Activated T-cell treated with anti-CD3 and anti-CD28 coated beads, Interleukin-2, amount 50 U/mL, for 72 hours (primary cell): ENCODE measurements at regions not wholly inside any gene's neighbourhood (a gene's known extent, or its start where the extent isn't known, plus 50 kb on each side); places are given as distances from the start of the nearest gene placed in this dataset.

Source experiments
- ATAC-seq, 2 donors: fragments of 150-1000 bp; cut with Tn5 transposase; replicated peaks in 1 of 2; 2 replicates each; pipeline ENCODE4 v1.10.0; 2021; ENCODE audit warnings: moderate library complexity in 2 of 2, mild to moderate bottlenecking in 1 of 2
- DNase-seq, 2 donors: peaks; one replicate each; pipeline ENCODE4 v3.0.0; 2021 to 2022; ENCODE audit warnings: mixed read lengths in 1 of 2
- H3K27ac Mint-ChIP-seq: one replicate; pipeline ENCODE4 v1.8.0; 2022; ENCODE audit warnings: mild to moderate bottlenecking, moderate library complexity, mixed read lengths
- H3K27me3 Mint-ChIP-seq: one replicate; pipeline ENCODE4 v1.8.0; 2022; ENCODE audit warnings: low read depth, mixed read lengths
- H3K36me3 Mint-ChIP-seq, 2 donors: one replicate each; pipeline ENCODE4 v1.8.0; 2022; ENCODE audit warnings: mixed read lengths in 2 of 2, mild to moderate bottlenecking in 1 of 2; ENCODE audit not compliant: insufficient read depth in 2 of 2
- H3K4me1 Mint-ChIP-seq: one replicate; pipeline ENCODE4 v1.8.0; 2022; ENCODE audit warnings: low read depth, mixed read lengths
- H3K4me3 Mint-ChIP-seq, 2 donors: one replicate each; pipeline ENCODE4 v1.8.0; 2022; ENCODE audit warnings: mild to moderate bottlenecking in 2 of 2, mixed read lengths in 2 of 2, moderate library complexity in 2 of 2
- H3K9me3 Mint-ChIP-seq, 2 donors: one replicate each; pipeline ENCODE4 v1.8.0; 2022; ENCODE audit warnings: mixed read lengths in 2 of 2

GRCh38 chr15:62880278-62880677 is 162.3 kb upstream of the TPM1 start:
- Mint-ChIP-seq H3K27me3 (peaks cover 22% of the 10 kb centered on the region), H3K4me3 (peak overlapping the region in 1 of 2 donors; percentile 36), H3K36me3 (no peaks in the 10 kb centered on the region), H3K4me1 (peaks cover 9% of the 10 kb centered on the region), H3K27ac (no peak overlapping the region), H3K9me3 (no peaks in the 10 kb centered on the region)
- DNase-seq: no peak
- no peak for ATAC-seq

GRCh38 chr15:62881056-62881455 is 161.5 kb upstream of the TPM1 start:
- peaks cover 9% of the 10 kb centered on the region for H3K4me1 Mint-ChIP-seq
- H3K4me3 Mint-ChIP-seq: no peak overlapping the region
- DNase-seq: no peak
- H3K36me3 Mint-ChIP-seq: no peaks in the 10 kb centered on the region
- H3K9me3 Mint-ChIP-seq: no peaks in the 10 kb centered on the region
- ATAC-seq: no peak
- H3K27ac Mint-ChIP-seq: no peak overlapping the region
- H3K27me3 Mint-ChIP-seq: peaks cover 26% of the 10 kb centered on the region

GRCh38 chr15:62883938-62884479 is 158.5 kb upstream of the TPM1 start:
- ATAC-seq: no peak
- Mint-ChIP-seq H3K9me3 (no peaks in the 10 kb centered on the region), H3K4me3 (no peak overlapping the region), H3K4me1 (peaks cover 9% of the 10 kb centered on the region), H3K36me3 (no peaks in the 10 kb centered on the region), H3K27ac (no peak overlapping the region), H3K27me3 (peaks cover 24% of the 10 kb centered on the region)
- no peak for DNase-seq

GRCh38 chr15:62886431-62887071 is 156.0 kb upstream of the TPM1 start:
- Mint-ChIP-seq H3K4me1 (no peaks in the 10 kb centered on the region), H3K27ac (no peak overlapping the region), H3K4me3 (no peak overlapping the region), H3K27me3 (peaks cover 12% of the 10 kb centered on the region), H3K36me3 (no peaks in the 10 kb centered on the region), H3K9me3 (no peaks in the 10 kb centered on the region)
- no peak for DNase-seq
- no peak for ATAC-seq

- Mint-ChIP-seq H3K36me3 (no peaks in the 10 kb centered on the region), H3K9me3 (no peaks in the 10 kb centered on the region), H3K4me1 (no peaks in the 10 kb centered on the region), H3K27ac (no peak overlapping the region), H3K4me3 (no peak overlapping the region), H3K27me3 (peaks cover 12% of the 10 kb centered on the region)
- DNase-seq (no peak), ATAC-seq (no peak)
These were observed 155.4 kb upstream of the TPM1 start for GRCh38 chr15:62887113-62887570.

- no peaks in the 10 kb centered on the region for H3K36me3 Mint-ChIP-seq
- H3K4me3 Mint-ChIP-seq: no peak overlapping the region
- H3K27me3 Mint-ChIP-seq: peaks cover 12% of the 10 kb centered on the region
- DNase-seq (no peak), ATAC-seq (no peak)
- H3K27ac Mint-ChIP-seq: no peak overlapping the region
- H3K4me1 Mint-ChIP-seq: no peaks in the 10 kb centered on the region
- H3K9me3 Mint-ChIP-seq: no peaks in the 10 kb centered on the region
These were observed 153.9 kb upstream of the TPM1 start for GRCh38 chr15:62888623-62889022.

GRCh38 chr15:62889141-62889661 is 153.3 kb upstream of the TPM1 start:
- ATAC-seq: no peak
- H3K9me3 Mint-ChIP-seq: no peaks in the 10 kb centered on the region
- H3K36me3 Mint-ChIP-seq: no peaks in the 10 kb centered on the region
- no peak overlapping the region for H3K27ac Mint-ChIP-seq
- peaks cover 12% of the 10 kb centered on the region for H3K27me3 Mint-ChIP-seq
- H3K4me1 Mint-ChIP-seq: no peaks in the 10 kb centered on the region
- no peak overlapping the region for H3K4me3 Mint-ChIP-seq
- no peak for DNase-seq

- H3K27me3 Mint-ChIP-seq: peaks cover 12% of the 10 kb centered on the region
- H3K4me1 Mint-ChIP-seq: no peaks in the 10 kb centered on the region
- H3K9me3 Mint-ChIP-seq: no peaks in the 10 kb centered on the region
- H3K27ac Mint-ChIP-seq: no peak overlapping the region
- ATAC-seq: no peak
- DNase-seq: no peak
- no peak overlapping the region for H3K4me3 Mint-ChIP-seq
- no peaks in the 10 kb centered on the region for H3K36me3 Mint-ChIP-seq
These were observed 152.6 kb upstream of the TPM1 start for GRCh38 chr15:62889734-62890505.

GRCh38 chr15:62894322-62895085 is 148.0 kb upstream of the TPM1 start:
- H3K27ac Mint-ChIP-seq: no peak overlapping the region
- H3K27me3 Mint-ChIP-seq: no peaks in the 10 kb centered on the region
- no peaks in the 10 kb centered on the region for H3K36me3 Mint-ChIP-seq
- DNase-seq (no peak), ATAC-seq (no peak)
- H3K9me3 Mint-ChIP-seq: no peaks in the 10 kb centered on the region
- no peak overlapping the region for H3K4me3 Mint-ChIP-seq
- no peaks in the 10 kb centered on the region for H3K4me1 Mint-ChIP-seq

GRCh38 chr15:62895139-62895866 is 147.2 kb upstream of the TPM1 start:
- no peak for ATAC-seq

GRCh38 chr15:62895905-62896316 is 146.6 kb upstream of the TPM1 start:
- no peak for ATAC-seq

More at GRCh38 chr15:62895139-62895866, 147.2 kb upstream of the TPM1 start:
- no peak overlapping the region for H3K27ac Mint-ChIP-seq
- H3K4me1 Mint-ChIP-seq: no peaks in the 10 kb centered on the region
- no peak overlapping the region for H3K4me3 Mint-ChIP-seq
- no peak for DNase-seq
- no peaks in the 10 kb centered on the region for H3K9me3 Mint-ChIP-seq
- H3K36me3 Mint-ChIP-seq: no peaks in the 10 kb centered on the region
- H3K27me3 Mint-ChIP-seq: no peaks in the 10 kb centered on the region

GRCh38 chr15:62896380-62896866 is 146.1 kb upstream of the TPM1 start:
- H3K27me3 Mint-ChIP-seq: no peaks in the 10 kb centered on the region
- H3K27ac Mint-ChIP-seq: no peak overlapping the region
- H3K4me3 Mint-ChIP-seq: no peak overlapping the region
- DNase-seq (no peak), ATAC-seq (no peak)
- no peaks in the 10 kb centered on the region for H3K4me1 Mint-ChIP-seq
- no peaks in the 10 kb centered on the region for H3K9me3 Mint-ChIP-seq
- H3K36me3 Mint-ChIP-seq: no peaks in the 10 kb centered on the region

More at GRCh38 chr15:62895905-62896316, 146.6 kb upstream of the TPM1 start:
- no peaks in the 10 kb centered on the region for H3K4me1 Mint-ChIP-seq
- H3K27me3 Mint-ChIP-seq: no peaks in the 10 kb centered on the region
- DNase-seq: no peak
- H3K9me3 Mint-ChIP-seq: no peaks in the 10 kb centered on the region
- no peak overlapping the region for H3K4me3 Mint-ChIP-seq
- H3K36me3 Mint-ChIP-seq: no peaks in the 10 kb centered on the region
- no peak overlapping the region for H3K27ac Mint-ChIP-seq
